ENCODE measurements at regions not wholly inside any gene's neighbourhood (a gene's known extent, or its start where the extent isn't known, plus 50 kb on each side); places are given as distances from the start of the nearest gene placed in this dataset.

DNA sequence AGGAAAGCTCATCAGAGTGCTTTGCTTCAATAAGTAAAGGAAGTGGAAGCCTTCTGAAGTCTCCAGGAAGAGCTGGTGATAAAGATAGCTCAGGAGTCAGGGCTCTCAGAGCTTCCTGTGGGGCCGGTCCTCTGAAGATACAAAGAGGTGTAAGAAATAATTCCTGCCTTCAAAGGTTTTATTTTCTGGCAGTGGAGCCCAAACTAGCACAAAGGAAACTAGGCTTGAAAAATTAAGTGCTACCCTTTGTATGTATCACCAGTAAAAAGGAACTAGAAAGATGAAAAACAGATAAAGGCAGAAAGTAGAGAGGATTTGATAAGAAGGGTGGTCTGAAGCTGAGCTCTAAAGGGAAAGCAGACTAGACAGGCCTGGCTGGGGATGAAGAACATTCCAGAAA, 204.1 kb upstream of the SASH1 start (continued):
- TF ChIP-seq SP1 (IDR thresholded peaks at IDR 0.05; ENCODE audit: low read depth) = no peak

DNA sequence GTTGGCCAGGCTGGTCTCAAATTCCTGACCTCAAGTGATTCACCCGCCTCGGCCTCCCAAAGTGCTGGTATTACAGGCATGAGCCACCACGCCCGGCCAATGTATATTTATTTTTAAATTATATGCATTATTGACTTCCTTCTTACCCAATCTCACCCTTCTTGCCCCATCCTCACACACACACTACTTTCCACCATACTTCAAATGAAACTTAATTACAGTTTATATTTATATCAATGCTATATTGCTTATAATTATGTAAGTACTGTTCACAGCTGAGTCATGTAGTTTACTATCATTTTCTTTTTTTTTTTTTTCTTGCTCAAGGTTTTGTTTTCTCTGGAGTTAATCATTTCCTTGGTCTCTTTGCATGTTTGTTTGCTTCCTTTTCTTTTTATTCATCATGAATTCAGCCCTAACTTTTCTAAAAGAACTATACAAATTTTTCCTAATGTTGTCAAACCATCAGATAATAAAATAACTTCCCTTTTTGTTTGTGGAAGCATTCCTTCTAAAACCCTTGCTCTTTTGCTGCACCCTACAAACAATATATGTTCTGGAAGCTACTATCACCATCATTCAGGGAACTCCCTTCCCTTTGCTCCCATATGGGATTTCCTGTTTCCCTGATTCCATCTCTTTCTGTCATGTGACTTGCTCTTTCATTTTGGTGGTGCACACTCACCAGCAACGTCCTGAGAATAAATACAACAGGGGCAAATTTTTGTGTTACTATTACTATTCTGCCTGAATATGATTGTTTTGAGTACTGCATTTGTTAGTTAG, 201.7 kb upstream of the SASH1 start:
- H3K36me3 ChIP-seq (ENCODE audit: control insufficient read depth in 1 of 2, insufficient read depth in 2 of 2, low read length in 2 of 2) = no peaks in the 10 kb centered on the region
- H3K27me3 ChIP-seq (ENCODE audit: insufficient read depth, low read length) = no peaks in the 10 kb centered on the region
- H3K27ac ChIP-seq (ENCODE audit: low read depth, low read length) = no peak overlapping the region
- H3K9ac ChIP-seq (ENCODE audit: low read length) = no peak overlapping the region
- H3K4me2 ChIP-seq (ENCODE audit: low read length) = peak overlapping the region; percentile 2; the same call in 1 of the 2 replicates
- no peaks in the 10 kb centered on the region for H3K79me2 ChIP-seq (ENCODE audit: insufficient read depth, low read length)
- H4K20me1 ChIP-seq (ENCODE audit: insufficient read depth) = no peaks in the 10 kb centered on the region
- H3K4me3 ChIP-seq (replicated peaks in 1 of 2; ENCODE audit: low read depth in 1 of 2, low read length in 2 of 2) = no peak overlapping the region
- TF ChIP-seq JUND (IDR thresholded peaks at IDR 0.05) = no peak
- no peak for TF ChIP-seq YY1 (IDR thresholded peaks at IDR 0.05; ENCODE audit: extremely low read depth, insufficient replicate concordance, low read depth, low read length)
- no peak for TF ChIP-seq POLR2A (IDR thresholded peaks at IDR 0.05; ENCODE audit: borderline replicate concordance, extremely low read depth, insufficient read depth, insufficient read length)
- TF ChIP-seq SP1 (IDR thresholded peaks at IDR 0.05; ENCODE audit: low read depth) = no peak
- TF ChIP-seq CBX3 (IDR thresholded peaks at IDR 0.05; ENCODE audit: low read depth) = no peak
- TF ChIP-seq, protein P1, sequence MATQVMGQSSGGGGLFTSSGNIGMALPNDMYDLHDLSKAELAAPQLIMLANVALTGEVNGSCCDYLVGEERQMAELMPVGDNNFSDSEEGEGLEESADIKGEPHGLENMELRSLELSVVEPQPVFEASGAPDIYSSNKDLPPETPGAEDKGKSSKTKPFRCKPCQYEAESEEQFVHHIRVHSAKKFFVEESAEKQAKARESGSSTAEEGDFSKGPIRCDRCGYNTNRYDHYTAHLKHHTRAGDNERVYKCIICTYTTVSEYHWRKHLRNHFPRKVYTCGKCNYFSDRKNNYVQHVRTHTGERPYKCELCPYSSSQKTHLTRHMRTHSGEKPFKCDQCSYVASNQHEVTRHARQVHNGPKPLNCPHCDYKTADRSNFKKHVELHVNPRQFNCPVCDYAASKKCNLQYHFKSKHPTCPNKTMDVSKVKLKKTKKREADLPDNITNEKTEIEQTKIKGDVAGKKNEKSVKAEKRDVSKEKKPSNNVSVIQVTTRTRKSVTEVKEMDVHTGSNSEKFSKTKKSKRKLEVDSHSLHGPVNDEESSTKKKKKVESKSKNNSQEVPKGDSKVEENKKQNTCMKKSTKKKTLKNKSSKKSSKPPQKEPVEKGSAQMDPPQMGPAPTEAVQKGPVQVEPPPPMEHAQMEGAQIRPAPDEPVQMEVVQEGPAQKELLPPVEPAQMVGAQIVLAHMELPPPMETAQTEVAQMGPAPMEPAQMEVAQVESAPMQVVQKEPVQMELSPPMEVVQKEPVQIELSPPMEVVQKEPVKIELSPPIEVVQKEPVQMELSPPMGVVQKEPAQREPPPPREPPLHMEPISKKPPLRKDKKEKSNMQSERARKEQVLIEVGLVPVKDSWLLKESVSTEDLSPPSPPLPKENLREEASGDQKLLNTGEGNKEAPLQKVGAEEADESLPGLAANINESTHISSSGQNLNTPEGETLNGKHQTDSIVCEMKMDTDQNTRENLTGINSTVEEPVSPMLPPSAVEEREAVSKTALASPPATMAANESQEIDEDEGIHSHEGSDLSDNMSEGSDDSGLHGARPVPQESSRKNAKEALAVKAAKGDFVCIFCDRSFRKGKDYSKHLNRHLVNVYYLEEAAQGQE (IDR thresholded peaks at IDR 0.05; ENCODE audit: low read depth) = no peak
- no peak for TF ChIP-seq EGR1 (IDR thresholded peaks at IDR 0.05; ENCODE audit: low read depth)
- TF ChIP-seq RAD21 (IDR thresholded peaks at IDR 0.05; ENCODE audit: low read depth) = no peak
- TF ChIP-seq EZH2 (IDR thresholded peaks at IDR 0.05) = no peak
- TF ChIP-seq, protein P2, sequence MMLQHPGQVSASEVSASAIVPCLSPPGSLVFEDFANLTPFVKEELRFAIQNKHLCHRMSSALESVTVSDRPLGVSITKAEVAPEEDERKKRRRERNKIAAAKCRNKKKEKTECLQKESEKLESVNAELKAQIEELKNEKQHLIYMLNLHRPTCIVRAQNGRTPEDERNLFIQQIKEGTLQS (IDR thresholded peaks at IDR 0.05) = no peak
- TF ChIP-seq ZNF274 (IDR thresholded peaks at IDR 0.05; ENCODE audit: low read depth, low read length) = no peak
- no peak for TF ChIP-seq SIN3A (IDR thresholded peaks at IDR 0.05; ENCODE audit: low read depth)
- RAD21 ChIA-PET (ENCODE audit: low non-redundant PET in 1 of 2, low total read pairs in 2 of 2, uncharacterized antibody in 2 of 2, unreplicated experiment in 2 of 2) = no interaction called here
- H3K9me2 ChIP-seq (ENCODE audit: insufficient read depth) = no peaks in the 10 kb centered on the region
- POLR2A ChIA-PET = no interaction called here
- CTCF ChIA-PET = no interaction called here
- BruUV-seq (replicated peaks) = no TSS peak
- no peak for DNase-seq (ENCODE audit: low read depth, low spot score)
- H2AFZ ChIP-seq (ENCODE audit: low read depth, low read length, poor library complexity, severe bottlenecking) = peak overlapping the region; percentile 36
- H3K9me3 ChIP-seq (ENCODE audit: control insufficient read depth in 1 of 2, insufficient read depth in 1 of 2, low read depth in 1 of 2, low read length in 2 of 2) = no peaks in the 10 kb centered on the region
- intact Hi-C loops (cut with micrococcal nuclease) = no loop called here
- no peak for ATAC-seq
- peaks cover under 1 to 8% of the 10 kb centered on the region in 2 experiments; a peak in 3 of 4 replicates for H3K4me1 ChIP-seq (ENCODE audit: control insufficient read depth in 1 of 2, insufficient read depth in 2 of 2, low read length in 2 of 2)
